T47D (cell line): ENCODE measurements at regions not wholly inside any gene's neighbourhood (a gene's known extent, or its start where the extent isn't known, plus 50 kb on each side); places are given as distances from the start of the nearest gene placed in this dataset.

Experiments used
- DNase-seq, 2 experiments: peaks; one replicate each; pipeline versions ENCODE4 v3.0.0 to v3.0.0-alpha.2; 2011 to 2012; ENCODE audit warnings: low read depth in 1 of 2, low spot score in 1 of 2
- JUND ChIP-seq: IDR thresholded peaks from 2 replicates; pipeline ENCODE4 v1.6.1; 2012; ENCODE audit warnings: low read depth
- in situ Hi-C: cut with HindIII; loops from 2 replicates; pipeline ENCODE4 v1.10.0; 2016; ENCODE audit warnings: low sequenced_read_pairs, low pct_unique_long_range_greater_than_20kb

GRCh38 chr10:6759961-6760360, 179.9 kb upstream of the PRKCQ start:
- in situ Hi-C loops: no loop called here
- no peak for TF ChIP-seq JUND
- DNase-seq: no peak

DNA sequence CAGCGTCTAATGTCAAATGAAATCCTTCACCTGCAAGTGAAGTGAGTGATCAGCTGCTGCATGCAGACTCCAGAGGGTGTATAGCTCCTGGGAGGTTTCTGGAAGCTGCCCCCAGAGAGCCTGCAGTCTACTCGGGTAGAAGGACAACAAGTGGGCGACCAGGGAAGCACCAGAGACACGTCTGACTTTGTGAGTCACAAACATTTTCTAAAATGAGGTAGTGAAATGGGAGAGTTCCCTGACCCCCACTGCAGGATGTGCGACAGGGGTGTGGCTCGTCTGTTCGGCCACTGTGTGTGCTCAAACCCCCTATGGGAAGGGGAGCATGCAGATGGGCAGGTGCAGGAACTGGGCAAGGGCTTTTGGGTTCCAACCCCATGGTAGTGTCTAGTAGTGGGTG, 177.1 kb upstream of the PRKCQ start:
- in situ Hi-C loops: no loop called here
- TF ChIP-seq JUND: no peak
- no peak for DNase-seq

DNA sequence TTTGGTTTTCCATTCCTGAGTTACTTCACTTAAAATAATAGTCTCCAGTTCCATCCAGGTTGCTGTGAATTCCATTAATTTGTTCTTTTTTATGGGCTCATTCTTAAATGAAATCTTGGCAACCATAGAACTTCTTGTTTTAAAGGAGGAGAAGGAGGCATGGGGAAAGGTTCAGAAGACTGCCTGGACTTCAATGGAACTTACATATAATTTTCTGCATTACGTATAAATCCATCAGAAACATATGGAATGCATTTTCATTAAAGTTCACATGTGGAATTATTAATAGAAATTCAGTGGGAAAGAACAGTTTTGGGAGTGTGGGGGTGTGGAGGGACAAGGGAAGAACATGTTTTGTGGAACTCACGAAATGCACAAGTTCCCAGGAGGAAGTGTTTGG, 176.6 kb upstream of the PRKCQ start:
- in situ Hi-C loops: no loop called here
- no peak for TF ChIP-seq JUND
- no peak for DNase-seq

- no peak for DNase-seq
- no peak for TF ChIP-seq JUND
Measured at GRCh38 chr10:6755781-6756460, 175.8 kb upstream of the PRKCQ start.

GRCh38 chr10:6753644-6754043, 173.6 kb upstream of the PRKCQ start:
- DNase-seq: no peak
- TF ChIP-seq JUND: no peak
- in situ Hi-C loops: no loop called here

More at GRCh38 chr10:6755781-6756460, 175.8 kb upstream of the PRKCQ start:
- in situ Hi-C loops: no loop called here

GRCh38 chr10:6751363-6751762, 171.3 kb upstream of the PRKCQ start:
- no peak for TF ChIP-seq JUND
- in situ Hi-C loops: no loop called here
- no peak for DNase-seq

- no peak for TF ChIP-seq JUND
- in situ Hi-C loops: no loop called here
- DNase-seq: no peak
Measured at GRCh38 chr10:6748981-6749635, 169.0 kb upstream of the PRKCQ start.

DNA sequence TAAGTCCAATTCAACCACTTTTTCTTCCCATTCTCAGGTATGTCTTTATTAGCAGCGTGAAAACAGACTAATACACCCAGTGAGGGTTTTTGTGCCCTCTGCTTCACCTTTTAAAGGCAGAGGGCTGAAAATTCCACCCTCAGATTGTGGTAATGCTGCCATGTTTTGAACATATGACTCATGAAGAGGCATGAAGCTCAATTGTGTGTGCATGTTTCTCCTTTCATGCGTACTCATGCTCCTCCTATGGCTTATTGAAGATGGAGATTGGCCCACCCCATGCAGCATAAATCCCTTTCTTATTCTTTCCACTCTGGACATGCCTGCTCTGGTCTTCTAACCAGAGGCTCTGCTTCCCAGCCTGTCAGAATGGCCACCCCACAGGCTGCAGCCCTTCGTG, 168.0 kb upstream of the PRKCQ start:
- no peak for TF ChIP-seq JUND
- in situ Hi-C loops: no loop called here
- no peak for DNase-seq

DNA sequence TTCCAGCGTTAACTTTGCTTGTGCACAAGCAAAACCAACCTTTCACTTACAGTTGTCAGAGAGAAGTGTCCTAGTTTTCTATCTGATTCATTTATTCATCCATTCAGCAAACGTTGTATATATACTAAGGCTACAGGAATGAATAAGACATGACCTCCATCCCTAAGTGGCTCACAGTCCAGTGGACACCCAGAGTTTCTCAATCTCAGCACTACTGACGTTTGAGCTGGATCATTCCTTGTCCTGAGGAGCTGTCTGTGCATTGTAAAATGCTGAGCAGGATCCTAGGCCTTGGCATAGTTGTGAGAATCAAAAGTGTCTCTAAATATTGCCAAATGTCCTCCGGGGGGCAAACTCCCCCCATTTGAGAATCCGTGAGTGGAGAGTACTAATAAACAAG, 166.7 kb upstream of the PRKCQ start:
- DNase-seq: no peak
- in situ Hi-C loops: no loop called here
- no peak for TF ChIP-seq JUND

DNA sequence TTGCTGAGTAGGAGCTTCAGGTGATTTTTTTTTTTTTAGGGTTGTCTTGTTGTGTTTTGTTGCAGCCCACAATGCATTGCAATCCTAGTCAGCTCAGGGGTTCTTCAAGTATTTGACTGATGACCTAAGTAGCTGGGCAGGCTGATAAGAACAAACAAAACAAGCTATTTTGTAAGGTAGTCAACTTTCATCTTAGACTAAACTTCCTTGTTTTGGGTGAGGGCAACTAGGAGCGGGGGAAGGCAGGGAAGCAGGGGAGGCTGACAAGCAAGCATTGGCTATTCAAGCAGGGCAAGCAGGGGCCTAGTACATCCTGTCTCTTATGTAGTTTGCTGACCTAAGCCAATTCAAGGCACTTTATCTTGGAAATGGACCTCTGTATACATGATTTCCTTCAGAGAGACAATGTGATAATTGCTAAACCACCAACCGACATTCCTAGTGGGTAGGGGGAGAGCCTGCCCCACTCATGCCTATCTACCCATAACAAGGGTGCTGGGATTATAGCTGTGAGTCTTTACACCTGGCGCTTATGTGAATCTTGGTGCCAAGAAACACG, 163.3 kb upstream of the PRKCQ start:
- in situ Hi-C loops: no loop called here
- TF ChIP-seq JUND: no peak

DNA sequence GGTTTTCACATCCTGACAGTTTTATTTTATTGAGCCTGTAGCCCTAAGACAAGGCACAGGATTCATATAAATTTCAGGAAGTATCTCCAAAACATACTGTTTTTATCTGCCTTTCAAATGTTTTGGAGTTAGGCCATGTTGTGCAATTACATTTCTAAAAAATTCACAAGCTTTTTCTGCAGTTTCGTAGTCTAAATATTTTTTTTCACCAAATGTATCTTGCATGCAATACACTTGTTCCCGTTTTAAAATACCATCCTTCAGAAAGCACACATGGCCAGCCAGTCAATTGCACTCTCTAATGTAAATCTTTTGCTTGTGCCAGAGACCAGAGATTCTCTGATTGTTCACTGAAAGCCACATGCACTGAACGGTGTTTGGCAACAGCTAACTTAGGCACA, 161.5 kb upstream of the PRKCQ start:
- in situ Hi-C loops: no loop called here
- TF ChIP-seq JUND: no peak
- DNase-seq: no peak

More for the DNA sequence above, 163.3 kb upstream of the PRKCQ start:
- DNase-seq: no peak

- in situ Hi-C loops: no loop called here
- no peak for DNase-seq
- TF ChIP-seq JUND: no peak
Measured at GRCh38 chr10:6739530-6740174, 159.6 kb upstream of the PRKCQ start.
